ENCODE measurements at regions not wholly inside any gene's neighbourhood (a gene's known extent, or its start where the extent isn't known, plus 50 kb on each side); places are given as distances from the start of the nearest gene placed in this dataset.
"Not testable (repeated sequence)": the region's sequence is repeated elsewhere in the genome, so short reads cannot be mapped to it uniquely, and the experiment has no call there.

DNA sequence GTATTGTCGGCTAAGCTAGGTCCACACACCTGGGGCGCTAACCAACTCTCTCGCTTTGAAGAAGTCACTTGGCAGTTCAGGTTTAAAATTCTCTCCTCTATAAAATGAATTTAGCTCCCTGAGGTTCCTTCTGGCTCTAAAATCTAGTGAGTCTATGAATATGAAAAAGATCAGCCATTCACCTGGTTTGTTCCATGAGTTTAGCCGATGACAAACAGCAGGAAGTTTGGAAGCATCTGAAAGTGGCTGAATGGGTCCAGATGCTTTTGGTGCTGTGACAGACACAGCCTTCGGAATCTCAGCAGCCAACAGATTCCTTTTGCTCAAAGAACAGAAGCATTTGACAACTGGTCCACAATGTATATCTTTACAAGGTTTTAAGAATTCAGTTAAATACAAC, 73.4 kb upstream of the FOXN3 start:
- no peak for DNase-seq (ENCODE audit: low spot score)

DNA sequence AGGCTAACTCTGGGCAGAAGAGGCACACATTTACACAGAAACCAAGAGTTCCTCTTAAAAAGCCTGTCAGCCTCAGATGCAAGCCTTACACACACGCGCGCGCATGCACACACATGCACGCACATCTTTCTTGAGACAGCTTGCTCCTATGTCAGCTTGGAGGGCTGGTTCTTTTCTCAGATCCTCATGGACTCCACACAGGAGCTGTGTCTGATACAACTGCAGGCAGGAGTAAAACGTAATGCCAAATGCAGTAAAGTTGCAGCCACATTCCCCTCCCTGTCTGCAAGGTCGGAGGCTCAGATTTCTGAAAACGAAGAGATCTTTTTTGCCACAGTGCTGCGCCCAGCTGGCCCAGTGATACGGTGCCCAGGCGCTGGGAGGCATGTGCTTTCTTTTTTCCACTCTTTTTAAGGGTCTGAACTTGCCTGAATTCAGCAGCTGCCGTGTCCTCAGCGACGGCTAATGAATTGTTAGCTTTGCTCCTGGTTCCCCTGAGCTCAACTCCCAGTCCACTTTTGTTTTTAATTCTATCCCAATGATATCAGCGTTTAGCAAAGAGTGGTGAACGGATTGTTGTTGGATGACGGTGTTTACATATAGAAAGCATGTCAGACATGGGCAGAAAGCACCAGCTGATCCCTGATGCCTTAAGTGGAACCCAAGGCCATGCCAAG, 72.9 kb upstream of the FOXN3 start:
- DNase-seq (ENCODE audit: low spot score), result no peak

DNA sequence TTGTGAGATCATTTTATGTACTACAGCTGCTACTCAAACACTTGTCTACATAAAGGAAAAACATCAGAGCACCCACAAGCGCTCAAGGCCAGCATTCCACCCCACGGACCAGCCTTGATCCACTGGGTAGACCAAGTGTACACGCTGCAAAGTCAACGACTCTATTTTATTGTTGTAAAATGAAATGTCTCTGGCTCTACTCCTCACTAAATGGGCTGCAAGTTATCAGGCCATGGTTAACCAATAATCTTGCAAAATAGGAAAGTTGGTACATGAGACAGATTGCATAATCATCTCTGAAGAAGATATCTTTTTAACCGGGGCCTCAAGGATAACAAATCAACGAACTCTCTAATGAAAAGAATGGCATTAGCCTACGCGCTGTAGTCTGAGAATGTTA, 69.9 kb upstream of the FOXN3 start:
- DNase-seq (ENCODE audit: low spot score), result no peak

DNA sequence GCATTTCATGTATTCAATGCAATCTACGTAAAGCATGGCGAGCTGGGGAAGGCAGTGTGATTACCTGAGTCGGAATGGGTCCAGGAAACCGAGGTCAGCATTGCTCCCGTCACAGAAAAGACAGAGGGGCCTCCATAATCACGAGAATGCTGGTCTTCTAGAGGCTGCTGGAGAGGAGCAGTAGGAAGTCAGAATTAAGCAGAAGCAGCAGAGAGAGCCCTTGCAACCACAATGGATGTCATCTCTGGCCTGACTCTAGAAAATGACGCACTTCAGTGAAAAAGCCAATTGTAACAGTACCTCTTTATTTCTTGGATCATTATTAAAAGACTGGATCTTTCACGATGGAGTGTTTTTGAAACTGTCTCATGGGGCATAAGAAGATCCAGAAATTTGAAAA, 69.5 kb upstream of the FOXN3 start:
- DNase-seq (ENCODE audit: low spot score), result no peak

DNA sequence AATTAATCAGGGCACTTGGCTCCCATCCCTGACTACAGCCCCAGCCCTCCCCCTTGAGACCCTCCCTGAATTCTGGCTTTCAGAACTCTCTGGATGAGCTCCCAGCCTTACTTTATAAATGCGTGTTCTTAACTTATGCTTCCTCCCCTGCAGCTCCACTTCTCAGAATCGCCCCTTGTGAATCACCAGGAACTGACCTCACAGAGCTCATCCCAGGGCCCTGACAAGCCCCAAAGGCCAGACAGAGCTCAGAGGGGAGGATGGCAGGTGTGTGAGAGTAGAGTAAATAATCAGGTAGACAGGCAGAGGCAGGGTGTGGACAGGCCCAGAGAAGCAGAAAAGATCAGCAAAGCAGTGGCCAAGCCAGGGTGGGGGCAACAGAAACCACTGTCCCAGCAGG, 68.2 kb upstream of the FOXN3 start:
- no peak for DNase-seq (ENCODE audit: low spot score)

DNA sequence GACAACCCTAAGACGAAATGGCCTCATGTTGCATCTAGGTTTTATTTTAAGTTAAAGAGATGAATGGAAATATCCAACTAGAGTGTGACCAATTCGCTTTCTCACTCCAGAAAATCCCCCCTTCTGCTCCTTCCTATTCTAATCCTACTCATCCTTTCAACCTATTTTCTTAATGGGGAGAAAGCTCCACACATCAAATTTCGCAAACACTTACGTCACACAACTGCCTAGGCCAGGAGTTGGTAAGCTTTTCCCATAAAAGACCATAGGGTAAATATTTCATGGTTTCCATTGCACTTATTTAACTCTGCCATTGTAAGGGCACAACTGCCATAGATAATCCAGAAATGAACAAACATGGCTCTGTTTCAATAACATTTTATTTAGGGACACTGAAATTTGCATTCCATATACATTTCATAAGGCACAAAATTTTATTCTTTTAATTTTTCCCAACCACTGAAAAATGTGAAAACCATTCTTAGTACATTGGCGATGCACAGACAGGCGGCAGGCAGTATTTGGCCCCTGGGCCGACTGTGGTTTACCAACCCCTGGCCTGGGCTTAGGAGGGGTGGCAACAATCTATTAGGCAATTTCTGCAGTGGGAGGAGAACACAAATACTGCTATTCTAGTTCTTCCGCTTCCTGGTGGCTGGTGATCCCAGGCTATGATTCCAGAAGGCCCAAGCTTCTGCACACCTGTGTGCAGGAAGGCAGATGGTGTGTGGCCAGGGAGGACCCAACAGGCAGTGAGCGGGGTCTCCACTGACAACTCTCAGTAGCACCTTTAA, 67.2 kb upstream of the FOXN3 start:
- DNase-seq (ENCODE audit: low spot score), result no peak

DNA sequence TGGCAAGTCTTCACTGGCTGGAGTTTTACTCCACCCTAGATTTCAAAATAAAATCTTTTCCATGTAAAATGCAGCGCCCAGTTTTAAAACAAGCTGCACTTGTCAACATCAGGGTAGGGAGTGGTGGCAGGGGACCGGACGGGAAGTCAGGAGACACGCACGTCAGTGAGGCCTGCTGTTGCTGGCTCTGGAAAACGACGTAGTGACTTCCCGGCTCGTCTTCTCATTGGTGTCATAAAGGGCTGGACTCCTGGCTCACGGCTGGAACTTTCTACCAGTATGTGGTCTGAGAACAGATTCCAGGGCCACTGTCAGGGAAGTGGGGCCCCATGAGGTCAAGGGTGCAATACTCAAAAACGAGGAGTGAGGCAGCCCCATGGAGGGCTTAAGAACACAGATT, 64.2 kb upstream of the FOXN3 start:
- DNase-seq (ENCODE audit: low spot score), result no peak

DNA sequence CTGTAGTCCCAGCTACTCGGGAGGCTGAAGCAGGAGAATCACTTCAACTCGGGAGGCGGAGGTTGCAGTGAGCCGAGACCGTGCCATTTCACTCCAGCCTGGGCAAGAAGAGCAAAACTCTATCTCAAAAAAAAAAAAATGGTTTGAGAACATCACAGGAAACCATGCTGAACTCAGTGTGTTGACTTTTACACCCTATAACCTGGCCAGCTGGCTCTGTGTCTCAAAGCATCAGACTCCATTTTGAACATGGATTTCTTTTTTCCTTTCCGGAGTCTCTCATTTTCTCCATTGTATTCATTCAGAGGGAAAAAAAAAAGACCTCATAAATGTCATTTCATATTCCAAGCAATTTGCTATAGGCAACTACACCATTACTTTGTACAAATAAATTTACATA, 63.2 kb upstream of the FOXN3 start:
- DNase-seq (ENCODE audit: low spot score), result no peak

DNA sequence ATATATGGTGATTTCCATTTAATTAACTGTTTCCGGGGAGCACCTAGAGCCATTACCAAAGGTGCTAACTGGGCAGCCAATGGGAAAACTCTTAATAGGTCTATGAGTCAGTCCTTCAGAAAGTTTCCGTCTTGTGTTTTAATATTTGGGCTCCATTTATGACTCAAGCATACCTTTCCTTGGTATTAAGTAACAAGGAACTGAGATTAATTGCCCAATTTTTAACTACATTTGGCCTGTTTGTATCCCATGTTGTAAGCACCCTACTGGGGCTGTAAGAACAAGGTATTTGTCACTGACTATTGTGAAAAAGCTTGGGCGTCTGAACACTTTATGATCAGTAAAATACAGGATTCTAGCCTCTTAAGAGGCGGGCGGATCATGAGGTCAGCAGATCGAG, 62.8 kb upstream of the FOXN3 start:
- DNase-seq (ENCODE audit: low spot score), result no peak

DNA sequence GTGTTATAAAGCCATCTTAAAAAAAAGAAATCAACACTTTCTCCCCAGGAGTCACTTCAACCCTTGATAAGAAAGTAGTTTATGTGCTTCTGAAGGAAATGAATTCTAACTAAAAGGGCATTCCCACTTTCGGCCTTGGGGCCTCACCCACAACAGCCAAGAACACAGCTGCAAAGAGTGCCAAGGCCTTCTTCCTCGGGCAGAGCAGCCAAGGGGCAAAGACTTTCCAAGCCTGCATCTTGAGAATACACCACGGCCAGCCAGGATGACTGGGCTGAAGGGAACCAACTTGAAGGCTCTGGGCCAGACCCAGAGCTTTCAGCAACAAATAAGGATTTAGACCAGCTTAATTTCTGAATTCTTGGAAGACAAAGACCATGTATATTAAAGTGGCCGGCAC, 60.4 kb upstream of the FOXN3 start:
- DNase-seq (ENCODE audit: low spot score), result no peak

DNA sequence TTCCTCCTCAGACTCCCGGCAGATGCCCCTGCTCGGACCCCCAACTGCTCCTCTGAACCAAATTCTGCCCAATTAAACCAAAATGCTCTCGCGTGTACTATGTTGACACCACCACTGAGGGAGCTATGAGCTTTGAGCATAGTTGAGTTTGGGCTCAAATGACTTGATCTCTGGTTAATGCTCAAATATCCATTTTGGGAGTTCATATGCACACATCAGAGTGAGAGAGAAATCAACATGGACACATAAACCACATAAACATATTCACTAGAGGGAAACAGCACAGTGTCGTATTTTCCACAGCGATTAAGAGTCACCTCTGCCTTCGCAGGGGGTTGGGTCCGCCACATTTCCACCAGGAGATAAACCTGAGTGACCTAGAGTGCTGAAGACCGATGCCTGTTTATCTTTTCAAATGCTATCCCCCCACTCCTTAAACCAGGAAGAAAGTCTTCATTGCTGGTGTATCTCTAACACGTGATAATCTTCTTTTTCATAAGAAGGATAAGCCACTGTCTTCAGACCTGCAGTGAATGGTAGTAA, 59.4 kb upstream of the FOXN3 start:
- DNase-seq (ENCODE audit: low spot score), result no peak

DNA sequence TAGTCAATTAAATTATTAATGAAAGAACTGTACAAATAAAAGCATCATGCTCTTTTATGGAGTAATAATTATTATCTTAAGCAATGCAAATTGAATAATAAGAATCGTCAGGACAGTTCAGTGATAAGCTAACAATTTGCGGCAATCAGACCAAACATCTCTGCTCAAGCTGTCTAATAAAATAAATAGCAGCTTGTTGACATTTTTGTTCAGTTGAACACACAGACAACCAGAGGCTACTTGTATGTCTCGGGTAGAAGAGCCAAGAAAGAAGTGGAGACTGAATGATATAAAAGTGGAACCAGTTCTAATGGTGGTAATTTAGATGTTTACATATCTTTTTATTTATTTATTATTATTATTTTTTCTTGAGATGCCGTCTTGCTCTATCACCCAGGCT, 57.4 kb upstream of the FOXN3 start:
- no peak for DNase-seq (ENCODE audit: low spot score)

DNA sequence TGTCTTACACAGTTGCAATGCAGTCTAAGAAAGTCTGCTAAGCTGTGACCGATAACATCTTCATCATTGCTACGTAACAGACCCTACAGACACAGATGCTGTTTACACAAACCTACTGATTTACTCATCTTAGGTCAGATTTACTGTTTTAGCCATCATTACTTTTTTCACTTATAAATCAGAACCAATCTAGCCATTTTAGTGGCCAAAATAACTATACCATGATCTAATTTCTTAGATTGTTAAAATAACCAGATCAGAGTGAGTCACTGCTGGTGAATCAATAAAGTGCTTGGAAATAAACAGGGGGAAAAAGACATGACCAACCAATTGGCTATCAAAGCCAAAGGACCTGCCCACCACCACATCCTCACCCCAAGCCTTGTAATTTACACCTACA, 57.0 kb upstream of the FOXN3 start:
- DNase-seq (ENCODE audit: low spot score), result no peak

DNA sequence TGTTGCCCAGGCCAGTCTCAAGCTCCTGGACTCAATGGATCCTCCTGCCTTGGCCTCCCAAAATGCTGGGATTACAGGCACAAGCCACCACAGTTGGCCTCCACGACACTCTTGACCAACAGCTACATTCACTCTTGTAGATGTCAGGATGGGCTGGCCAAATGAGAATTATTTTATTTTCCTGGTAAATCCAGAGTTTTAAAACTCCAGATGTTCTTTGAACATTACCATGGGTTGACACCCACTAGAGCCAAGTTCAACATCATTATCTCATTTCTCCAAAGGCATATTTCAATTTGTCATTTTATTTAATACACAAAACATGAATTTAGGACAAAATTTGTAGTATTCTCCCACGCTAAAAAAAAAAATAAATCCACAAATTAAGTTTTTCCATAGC, 56.5 kb upstream of the FOXN3 start:
- no peak for DNase-seq (ENCODE audit: low spot score)

DNA sequence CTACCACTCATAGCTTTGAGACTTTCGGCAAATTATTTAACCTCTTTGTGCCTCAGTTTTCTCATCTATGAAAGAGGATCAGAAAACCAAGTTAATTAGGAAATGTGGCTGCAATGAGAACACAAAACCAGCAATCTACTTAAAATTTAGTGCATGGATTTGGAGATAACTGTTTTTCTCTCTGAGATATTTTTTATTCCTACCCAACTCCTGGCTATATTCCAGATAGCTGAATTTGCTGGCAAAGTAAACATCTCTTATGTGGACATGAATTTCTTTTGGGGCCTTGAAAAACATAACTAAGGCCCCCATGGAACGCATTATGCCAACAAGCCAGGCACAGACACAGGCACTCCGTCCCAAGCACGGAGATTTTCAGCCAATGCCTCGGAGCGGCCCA, 53.4 kb upstream of the FOXN3 start:
- DNase-seq (ENCODE audit: low spot score), result no peak

DNA sequence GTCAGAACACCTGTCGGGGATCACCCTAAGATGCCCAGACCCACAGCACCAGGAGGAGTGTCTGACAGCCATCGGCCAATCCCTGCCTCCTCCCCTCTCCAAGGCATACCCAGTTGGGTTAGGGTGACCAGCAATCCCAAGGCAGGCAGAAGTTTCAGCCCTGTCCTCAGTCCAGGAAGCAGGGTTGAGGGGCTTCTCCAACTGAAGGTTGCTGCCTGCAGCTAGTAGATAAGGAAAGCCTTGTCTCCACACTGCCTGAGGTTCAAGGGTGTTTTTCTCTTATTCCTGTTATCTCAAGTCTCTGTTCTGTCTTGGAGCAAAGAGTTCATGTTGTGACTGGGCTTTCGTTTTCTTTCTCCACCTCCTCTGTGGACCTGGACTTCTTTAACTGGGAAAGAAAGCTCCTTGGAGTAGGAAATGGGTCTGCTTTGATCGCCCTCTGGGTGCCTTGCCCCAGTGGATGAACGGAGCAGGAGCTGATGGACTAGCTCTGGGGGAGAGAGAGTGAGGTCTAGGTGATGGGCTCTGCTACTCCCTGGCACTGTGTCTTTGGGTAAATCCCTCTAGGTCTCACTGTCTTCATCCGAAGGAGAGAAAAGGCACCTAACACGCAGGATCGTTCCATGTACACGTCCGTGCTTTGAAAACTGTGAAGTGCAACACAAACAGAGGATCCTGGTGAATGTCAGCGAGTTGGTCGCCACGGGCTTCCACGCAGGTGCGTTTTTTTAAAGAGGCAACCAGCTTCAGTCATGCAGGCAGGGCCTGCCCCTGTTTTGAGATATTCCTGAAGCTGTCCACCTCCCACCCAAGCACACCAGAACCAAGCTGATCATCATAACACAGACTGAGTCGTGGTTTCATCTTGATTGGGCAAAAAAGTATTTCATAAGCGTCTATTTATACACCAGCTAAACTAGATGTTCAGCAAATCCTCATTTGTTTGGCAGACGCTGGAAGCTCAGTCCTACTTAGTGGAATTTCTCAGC, 52.5 kb upstream of the FOXN3 start:
- DNase-seq (ENCODE audit: low spot score), result no peak

DNA sequence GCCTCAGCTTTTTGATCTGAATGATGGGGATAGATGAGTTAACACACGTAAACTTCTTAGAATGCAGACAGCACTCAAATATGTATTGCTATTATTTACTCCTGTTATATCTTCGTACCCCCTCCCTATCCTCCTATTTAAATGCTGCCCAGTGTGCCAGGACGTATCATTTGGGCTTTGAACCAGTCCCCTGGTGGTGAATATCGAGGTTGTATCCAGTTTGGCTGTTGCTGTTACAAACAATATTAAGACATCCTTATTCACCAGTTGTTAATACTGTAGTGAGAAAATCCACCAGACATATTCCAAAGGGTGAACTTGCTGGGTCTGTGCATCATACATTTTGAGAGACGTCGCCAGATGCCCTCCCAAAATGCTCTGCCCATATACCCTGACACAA, 51.5 kb upstream of the FOXN3 start:
- DNase-seq (ENCODE audit: low spot score), result no peak

DNA sequence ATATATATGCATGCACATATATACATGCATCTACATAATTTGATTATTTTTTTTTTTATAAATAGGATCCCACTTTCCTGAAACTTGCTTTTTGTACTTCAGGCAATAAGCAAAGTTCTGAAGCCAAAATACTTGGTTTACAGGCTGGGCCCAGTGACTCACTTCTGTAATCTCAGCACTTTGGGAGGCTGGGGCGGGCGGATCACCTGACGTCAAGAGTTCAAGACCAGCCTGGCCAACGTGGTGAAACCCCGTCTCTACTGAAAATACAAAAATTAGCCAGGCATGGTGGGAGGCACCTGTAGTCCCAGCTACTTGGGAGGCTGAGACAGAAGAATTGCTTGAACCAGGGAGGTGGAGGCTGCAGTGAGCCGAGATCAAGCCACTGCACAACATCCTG, 51.0 kb upstream of the FOXN3 start:
- not testable (repeated sequence) for DNase-seq (ENCODE audit: low spot score)

DNA sequence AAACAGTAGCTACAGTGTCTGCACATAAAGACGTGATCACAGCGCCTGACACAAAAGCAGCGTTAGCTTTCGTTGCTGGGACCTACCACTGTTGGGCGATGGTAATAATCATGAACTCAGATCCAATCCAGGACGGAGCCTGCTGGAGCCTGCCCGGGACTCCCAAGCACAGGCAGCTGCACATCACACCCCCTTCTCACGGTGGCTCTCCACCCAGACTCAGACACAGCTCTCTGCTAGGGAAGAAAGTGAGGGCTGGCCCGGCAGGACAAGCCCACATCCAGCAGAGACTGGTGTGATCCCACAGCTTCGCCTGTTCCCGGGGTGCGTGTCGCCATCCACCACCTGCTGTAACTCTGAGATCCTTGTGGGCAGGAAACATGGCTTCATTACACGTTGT, 49.9 kb upstream of the FOXN3 start:
- DNase-seq (ENCODE audit: low spot score), result no peak
